ENCODE measurements at regions not wholly inside any gene's neighbourhood (a gene's known extent, or its start where the extent isn't known, plus 50 kb on each side); places are given as distances from the start of the nearest gene placed in this dataset.

GRCh38 chr3:64399205-64399800 lies 174.0 kb upstream of the PRICKLE2 start:
- no peak for DNase-seq (ENCODE audit: extremely low spot score, unreplicated experiment)
- H3K4me3 Mint-ChIP-seq, result no peak overlapping the region
- H3K9me3 Mint-ChIP-seq, result no peaks in the 10 kb centered on the region
- H3K27me3 Mint-ChIP-seq, result peaks cover 6% of the 10 kb centered on the region
- H3K36me3 Mint-ChIP-seq, result no peaks in the 10 kb centered on the region
- H3K4me1 Mint-ChIP-seq (ENCODE audit: unreplicated experiment), result peaks cover 37% of the 10 kb centered on the region
- TF ChIP-seq CTCF (conservative IDR thresholded peaks at IDR 0.05), result peak; percentile 84
- no peak overlapping the region for H3K27ac Mint-ChIP-seq

- H3K27me3 Mint-ChIP-seq, result peaks cover 6% of the 10 kb centered on the region
- no peak overlapping the region for H3K27ac Mint-ChIP-seq
- TF ChIP-seq CTCF (conservative IDR thresholded peaks at IDR 0.05), result no peak
- DNase-seq (ENCODE audit: extremely low spot score, unreplicated experiment), result no peak
- peaks cover 31% of the 10 kb centered on the region for H3K4me1 Mint-ChIP-seq (ENCODE audit: unreplicated experiment)
- no peak overlapping the region for H3K4me3 Mint-ChIP-seq
- no peaks in the 10 kb centered on the region for H3K36me3 Mint-ChIP-seq
- no peaks in the 10 kb centered on the region for H3K9me3 Mint-ChIP-seq
These were observed 173.2 kb upstream of the PRICKLE2 start for GRCh38 chr3:64398476-64398875.

GRCh38 chr3:64398006-64398405 lies 172.7 kb upstream of the PRICKLE2 start:
- Mint-ChIP-seq H3K36me3 (no peaks in the 10 kb centered on the region), H3K9me3 (no peaks in the 10 kb centered on the region), H3K27ac (no peak overlapping the region), H3K27me3 (peaks cover 6% of the 10 kb centered on the region), H3K4me3 (no peak overlapping the region), H3K4me1 (ENCODE audit: unreplicated experiment) (peaks cover 27% of the 10 kb centered on the region)
- no peak for TF ChIP-seq CTCF (conservative IDR thresholded peaks at IDR 0.05)
- no peak for DNase-seq (ENCODE audit: extremely low spot score, unreplicated experiment)

GRCh38 chr3:64397573-64397972 lies 172.3 kb upstream of the PRICKLE2 start:
- Mint-ChIP-seq H3K36me3 (no peaks in the 10 kb centered on the region), H3K4me1 (ENCODE audit: unreplicated experiment) (peaks cover 25% of the 10 kb centered on the region), H3K27ac (peak overlapping the region; percentile 16), H3K4me3 (peak overlapping the region; percentile 2), H3K9me3 (no peaks in the 10 kb centered on the region), H3K27me3 (peaks cover 6% of the 10 kb centered on the region)
- TF ChIP-seq CTCF (conservative IDR thresholded peaks at IDR 0.05), result no peak
- DNase-seq (ENCODE audit: extremely low spot score, unreplicated experiment), result no peak

- no peak for DNase-seq (ENCODE audit: extremely low spot score, unreplicated experiment)
- Mint-ChIP-seq H3K27ac (no peak overlapping the region), H3K9me3 (no peaks in the 10 kb centered on the region), H3K36me3 (no peaks in the 10 kb centered on the region), H3K27me3 (no peaks in the 10 kb centered on the region), H3K4me3 (no peak overlapping the region), H3K4me1 (ENCODE audit: unreplicated experiment) (peaks cover 25% of the 10 kb centered on the region)
- TF ChIP-seq CTCF (conservative IDR thresholded peaks at IDR 0.05), result no peak
These were observed 170.2 kb upstream of the PRICKLE2 start for GRCh38 chr3:64395490-64395889.

GRCh38 chr3:64393193-64393592 lies 167.9 kb upstream of the PRICKLE2 start:
- Mint-ChIP-seq H3K4me1 (ENCODE audit: unreplicated experiment) (peaks cover 20% of the 10 kb centered on the region), H3K9me3 (no peaks in the 10 kb centered on the region), H3K4me3 (no peak overlapping the region), H3K27ac (no peak overlapping the region), H3K27me3 (no peaks in the 10 kb centered on the region), H3K36me3 (no peaks in the 10 kb centered on the region)
- no peak for DNase-seq (ENCODE audit: extremely low spot score, unreplicated experiment)
- TF ChIP-seq CTCF (conservative IDR thresholded peaks at IDR 0.05), result no peak

Measured in type B pancreatic cell (in vitro differentiated cells).